ENCODE measurements at regions not wholly inside any gene's neighbourhood (a gene's known extent, or its start where the extent isn't known, plus 50 kb on each side); places are given as distances from the start of the nearest gene placed in this dataset.

DNA sequence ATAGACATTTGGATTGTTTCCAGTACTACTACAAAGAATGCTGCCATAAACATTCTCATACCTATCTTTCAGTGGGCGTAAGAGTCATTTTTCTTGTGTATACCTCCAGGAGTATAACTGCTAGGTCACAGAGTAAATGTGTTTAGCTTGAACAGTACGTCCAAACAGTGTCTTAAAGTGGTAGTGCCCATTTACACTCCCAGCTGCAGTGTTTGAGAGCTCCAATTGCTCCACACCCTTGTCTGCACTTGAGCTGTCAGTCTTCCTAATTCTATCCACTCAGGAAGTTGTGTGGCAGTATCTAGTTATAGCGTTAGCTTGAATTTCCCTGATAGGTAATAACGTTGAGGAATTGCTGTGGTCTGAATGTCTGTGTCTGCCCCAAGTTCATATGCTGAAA, 404.7 kb upstream of the PPP2R3A start:
- intact Hi-C loops (cut with micrococcal nuclease) = no loop called here
- no peak overlapping the region for H4K5ac ChIP-seq (ENCODE audit: low read depth, low read length)
- POLR2A ChIA-PET (ENCODE audit: unreplicated experiment) = no interaction called here
- H3K4me3 ChIP-seq (ENCODE audit: insufficient read depth, low read depth, low read length) = no peak overlapping the region
- ATAC-seq (ENCODE audit: low read depth) = no peak
- no peak overlapping the region for H3K56ac ChIP-seq (ENCODE audit: extremely low read depth, insufficient read depth, low read length)
- no peaks in the 10 kb centered on the region; the same call in 1 of the 2 replicates for H3K9me3 ChIP-seq (ENCODE audit: control insufficient read depth, insufficient read depth, low read length)
- H3K79me1 ChIP-seq (ENCODE audit: low read depth in 1 of 2, low read length in 2 of 2) = no peaks in the 10 kb centered on the region
- H3K9me1 ChIP-seq (ENCODE audit: insufficient read depth, low read length) = no peaks in the 10 kb centered on the region
- no peak overlapping the region for H3K27ac ChIP-seq (ENCODE audit: insufficient read depth, low read length)
- no peaks in the 10 kb centered on the region for H4K20me1 ChIP-seq (ENCODE audit: insufficient read depth, low read length)
- no TSS peak for BruUV-seq (replicated peaks)
- CTCF ChIA-PET = no interaction called here
- no peaks in the 10 kb centered on the region for H3K36me3 ChIP-seq (ENCODE audit: control insufficient read depth, insufficient read depth, low read length)
- H4K91ac ChIP-seq (ENCODE audit: insufficient read depth, low read depth, low read length) = no peak overlapping the region
- H2BK5ac ChIP-seq (ENCODE audit: low read depth, low read length, poor library complexity, severe bottlenecking) = no peak overlapping the region
- H3K23ac ChIP-seq (ENCODE audit: low read depth, low read length) = no peak overlapping the region
- no peak overlapping the region for H2BK20ac ChIP-seq (ENCODE audit: low read depth, low read length)
- dilution Hi-C loops (cut with HindIII; ENCODE audit: low sequenced_read_pairs, unreplicated experiment) = no loop called here
- H3K14ac ChIP-seq (replicated peaks; ENCODE audit: low read depth, low read length) = no peak overlapping the region
- H2BK120ac ChIP-seq (ENCODE audit: low read depth, low read length) = no peak overlapping the region
- H3K9ac ChIP-seq (ENCODE audit: low read depth, low read length) = no peak overlapping the region
- H3K4me2 ChIP-seq (ENCODE audit: low read depth, low read length) = no peak overlapping the region
- H2AK5ac ChIP-seq (ENCODE audit: low read depth, low read length) = no peak overlapping the region
- H2BK15ac ChIP-seq (ENCODE audit: low read depth, low read length) = no peak overlapping the region
- H3K27me3 ChIP-seq (ENCODE audit: control insufficient read depth, insufficient read depth, low read length) = no peaks in the 10 kb centered on the region
- H3K4me1 ChIP-seq (ENCODE audit: control insufficient read depth, insufficient read depth, low read length) = no peaks in the 10 kb centered on the region
- WGBS, 2 experiments (ENCODE audit: extremely low coverage in 2 of 2, insufficient read length in 1 of 2) = no CpG with 5 or more reads among the region's 4 CpGs
- in situ Hi-C loops (cut with MboI; ENCODE audit: low sequenced_read_pairs) = no loop called here
- no peak for DNase-seq
- H4K8ac ChIP-seq (ENCODE audit: low read depth in 2 of 2, low read length in 2 of 2) = no peak overlapping the region
- no peak overlapping the region for H2AK9ac ChIP-seq (replicated peaks; ENCODE audit: low read depth, low read length, poor library complexity)
- no peak for TF ChIP-seq MAZ (IDR thresholded peaks at IDR 0.05; ENCODE audit: borderline replicate concordance, low read depth, low read length)
- no peak for TF ChIP-seq CEBPB (IDR thresholded peaks at IDR 0.05; ENCODE audit: low read depth, low read length)
- no peak for TF ChIP-seq RFX5 (IDR thresholded peaks at IDR 0.05; ENCODE audit: low read depth, low read length)
- TF ChIP-seq CHD1 (IDR thresholded peaks at IDR 0.05; ENCODE audit: low read depth, low read length) = no peak
- no peak for TF ChIP-seq SMC3 (IDR thresholded peaks at IDR 0.05; ENCODE audit: low read depth, low read length)
- TF ChIP-seq, protein P1, sequence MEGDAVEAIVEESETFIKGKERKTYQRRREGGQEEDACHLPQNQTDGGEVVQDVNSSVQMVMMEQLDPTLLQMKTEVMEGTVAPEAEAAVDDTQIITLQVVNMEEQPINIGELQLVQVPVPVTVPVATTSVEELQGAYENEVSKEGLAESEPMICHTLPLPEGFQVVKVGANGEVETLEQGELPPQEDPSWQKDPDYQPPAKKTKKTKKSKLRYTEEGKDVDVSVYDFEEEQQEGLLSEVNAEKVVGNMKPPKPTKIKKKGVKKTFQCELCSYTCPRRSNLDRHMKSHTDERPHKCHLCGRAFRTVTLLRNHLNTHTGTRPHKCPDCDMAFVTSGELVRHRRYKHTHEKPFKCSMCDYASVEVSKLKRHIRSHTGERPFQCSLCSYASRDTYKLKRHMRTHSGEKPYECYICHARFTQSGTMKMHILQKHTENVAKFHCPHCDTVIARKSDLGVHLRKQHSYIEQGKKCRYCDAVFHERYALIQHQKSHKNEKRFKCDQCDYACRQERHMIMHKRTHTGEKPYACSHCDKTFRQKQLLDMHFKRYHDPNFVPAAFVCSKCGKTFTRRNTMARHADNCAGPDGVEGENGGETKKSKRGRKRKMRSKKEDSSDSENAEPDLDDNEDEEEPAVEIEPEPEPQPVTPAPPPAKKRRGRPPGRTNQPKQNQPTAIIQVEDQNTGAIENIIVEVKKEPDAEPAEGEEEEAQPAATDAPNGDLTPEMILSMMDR (conservative IDR thresholded peaks at IDR 0.05; ENCODE audit: low read depth, low read length) = no peak
- TF ChIP-seq, protein P2, sequence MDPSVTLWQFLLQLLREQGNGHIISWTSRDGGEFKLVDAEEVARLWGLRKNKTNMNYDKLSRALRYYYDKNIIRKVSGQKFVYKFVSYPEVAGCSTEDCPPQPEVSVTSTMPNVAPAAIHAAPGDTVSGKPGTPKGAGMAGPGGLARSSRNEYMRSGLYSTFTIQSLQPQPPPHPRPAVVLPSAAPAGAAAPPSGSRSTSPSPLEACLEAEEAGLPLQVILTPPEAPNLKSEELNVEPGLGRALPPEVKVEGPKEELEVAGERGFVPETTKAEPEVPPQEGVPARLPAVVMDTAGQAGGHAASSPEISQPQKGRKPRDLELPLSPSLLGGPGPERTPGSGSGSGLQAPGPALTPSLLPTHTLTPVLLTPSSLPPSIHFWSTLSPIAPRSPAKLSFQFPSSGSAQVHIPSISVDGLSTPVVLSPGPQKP (IDR thresholded peaks at IDR 0.05; ENCODE audit: borderline replicate concordance, low read depth, low read length) = no peak
- no peak for TF ChIP-seq RCOR1 (IDR thresholded peaks at IDR 0.05; ENCODE audit: insufficient replicate concordance, low read length)
- no peak for TF ChIP-seq RAD21 (IDR thresholded peaks at IDR 0.05; ENCODE audit: low read length)
- no peak for TF ChIP-seq MXI1 (IDR thresholded peaks at IDR 0.05; ENCODE audit: borderline replicate concordance, low read depth, low read length)
- no peak for TF ChIP-seq BHLHE40 (IDR thresholded peaks at IDR 0.05; ENCODE audit: low read depth, low read length)
- TF ChIP-seq POLR2A (IDR thresholded peaks at IDR 0.05; ENCODE audit: low read depth, low read length) = no peak
- no peak for TF ChIP-seq NFE2L2 (IDR thresholded peaks at IDR 0.05; ENCODE audit: low read depth, low read length)
- no peak for TF ChIP-seq FOS (IDR thresholded peaks at IDR 0.05; ENCODE audit: low read depth, low read length)
- TF ChIP-seq, protein P3, sequence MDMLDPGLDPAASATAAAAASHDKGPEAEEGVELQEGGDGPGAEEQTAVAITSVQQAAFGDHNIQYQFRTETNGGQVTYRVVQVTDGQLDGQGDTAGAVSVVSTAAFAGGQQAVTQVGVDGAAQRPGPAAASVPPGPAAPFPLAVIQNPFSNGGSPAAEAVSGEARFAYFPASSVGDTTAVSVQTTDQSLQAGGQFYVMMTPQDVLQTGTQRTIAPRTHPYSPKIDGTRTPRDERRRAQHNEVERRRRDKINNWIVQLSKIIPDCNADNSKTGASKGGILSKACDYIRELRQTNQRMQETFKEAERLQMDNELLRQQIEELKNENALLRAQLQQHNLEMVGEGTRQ (IDR thresholded peaks at IDR 0.05; ENCODE audit: low read depth, low read length) = no peak
- H2AFZ ChIP-seq (replicated peaks; ENCODE audit: low read length, poor library complexity) = no peak overlapping the region
- H3K18ac ChIP-seq (ENCODE audit: low read depth, low read length) = no peak overlapping the region
- no peak overlapping the region for H3K4ac ChIP-seq (ENCODE audit: low read depth, low read length)
